GM12878 (cell line): ENCODE measurements at regions not wholly inside any gene's neighbourhood (a gene's known extent, or its start where the extent isn't known, plus 50 kb on each side); places are given as distances from the start of the nearest gene placed in this dataset.

ENCODE experiments used
- ATAC-seq: fragments of 200-7000 bp; cut with Tn5 transposase; 3 replicates; pipeline ENCODE4 v1.9.1; 2020; ENCODE audit warnings: mild to moderate bottlenecking, moderate library complexity
- BruUV-seq: library from RNA; stranded (reverse); fragments of 400-500 nt; replicated peaks from 2 replicates; lab custom pipeline; 2021; lab: Mats Ljungman, UMichigan
- CTCF ChIA-PET: fragments of 300-600 bp; sonication (Branson Sonifier 250); formaldehyde crosslinking; extraction: SDS; loops from one replicate; lab custom pipeline; 2021; ENCODE audit warnings: inconsistent platforms; lab: Yijun Ruan, JAX
- POLR2A ChIA-PET: fragments of 350-600 bp; formaldehyde crosslinking; extraction: SDS; loops from one replicate; lab custom pipeline; 2021; ENCODE audit warnings: inconsistent platforms; lab: Charles Lee
- RAD21 ChIA-PET: fragments of 300-600 bp; sonication (Branson Sonifier 250); formaldehyde crosslinking; loops from one replicate; lab custom pipeline; 2023; ENCODE audit warnings: antibody characterized with exemption; ENCODE audit not compliant: unreplicated experiment; lab: Charles Lee
- SMC1A ChIA-PET: fragments of 300-600 bp; sonication (Branson Sonifier 250); formaldehyde crosslinking; loops from one replicate; lab custom pipeline; 2023; ENCODE audit not compliant: unreplicated experiment, uncharacterized antibody; lab: Charles Lee
- DNase-seq: peaks from one replicate; pipeline ENCODE4 v3.0.0-alpha.2; 2011; ENCODE audit warnings: low read depth, low spot score
- FAIRE-seq: peaks from 3 replicates; lab custom pipeline; 2011; peaks lifted over from hg19 to GRCh38; lab: Jason Lieb, UNC
- H2AFZ ChIP-seq: 2 replicates; pipeline ENCODE4 v1.6.0; 2011; ENCODE audit warnings: low read depth, low read length, control low read depth; ENCODE audit not compliant: control insufficient read depth
- H3K27ac ChIP-seq: 2 replicates; pipeline ENCODE4 v1.5.1; 2011; ENCODE audit warnings: control low read depth; ENCODE audit not compliant: control insufficient read depth, insufficient read depth
- H3K27me3 ChIP-seq, 2 experiments: replicated peaks in 1 of 2; 2 replicates each; pipeline versions ENCODE4 v1.6.0 to v1.6.1; 2011; ENCODE audit warnings: low read length in 1 of 2; ENCODE audit not compliant: control insufficient read depth in 2 of 2, insufficient read depth in 2 of 2
- H3K36me3 ChIP-seq, 2 experiments: 2 replicates each; pipeline ENCODE4 v1.5.1; 2011; ENCODE audit warnings: low read length in 1 of 2; ENCODE audit not compliant: control insufficient read depth in 2 of 2, insufficient read depth in 2 of 2
- H3K4me1 ChIP-seq: 2 replicates; pipeline ENCODE4 v1.6.1; 2011; ENCODE audit warnings: mild to moderate bottlenecking, low read length, moderate library complexity, mixed read lengths; ENCODE audit not compliant: control insufficient read depth, insufficient read depth
- H3K4me2 ChIP-seq: 2 replicates; pipeline ENCODE4 v1.6.0; 2011; ENCODE audit warnings: control low read depth; ENCODE audit not compliant: control insufficient read depth, insufficient read depth
- H3K4me3 ChIP-seq: fragments of 200-600 bp; sonication (generic); 2 replicates; pipeline ENCODE4 v1.5.1; 2016
- H3K79me2 ChIP-seq: 2 replicates; pipeline ENCODE4 v1.6.0; 2011; ENCODE audit warnings: low read length; ENCODE audit not compliant: control insufficient read depth, insufficient read depth
- H3K9ac ChIP-seq: 2 replicates; pipeline ENCODE4 v1.8.0; 2011; ENCODE audit warnings: low read length, control low read depth, mixed read lengths; ENCODE audit not compliant: control insufficient read depth, insufficient read depth
- H3K9me3 ChIP-seq: replicated peaks from 3 replicates; pipeline ENCODE4 v1.5.1; 2011; ENCODE audit warnings: mild to moderate bottlenecking, low read length; ENCODE audit not compliant: control insufficient read depth, insufficient read depth
- H4K20me1 ChIP-seq: 2 replicates; pipeline ENCODE4 v1.6.0; 2011; ENCODE audit not compliant: control insufficient read depth, insufficient read depth
- EP300 ChIP-seq, 2 experiments: fragments of 150-350 bp in 1 of 2; IDR thresholded peaks; 2 replicates each; pipeline ENCODE4 v1.6.1; 2011 to 2012; ENCODE audit warnings: low read depth in 2 of 2, low read length in 2 of 2, borderline replicate concordance in 1 of 2, improper control_type of control experiment in 1 of 2, inconsistent platforms in 1 of 2; ENCODE audit not compliant: control insufficient read depth in 1 of 2
- HDAC6 ChIP-seq: fragments of 200-600 bp; sonication (generic); IDR thresholded peaks from one replicate; pipeline ENCODE4 v1.8.0; 2017; ENCODE audit warnings: antibody characterized with exemption; ENCODE audit not compliant: unreplicated experiment
- JUNB ChIP-seq: IDR thresholded peaks from 2 replicates; pipeline ENCODE4 v1.6.1; 2016; ENCODE audit warnings: antibody characterized with exemption, mild to moderate bottlenecking
- NR2F1 ChIP-seq: fragments of 450-650 bp; conservative IDR thresholded peaks from 2 replicates; pipeline ENCODE4 v1.6.1; 2017; ENCODE audit warnings: mild to moderate bottlenecking
- ZBTB11 ChIP-seq: fragments of 450-650 bp; formaldehyde crosslinking; IDR thresholded peaks from 2 replicates; pipeline ENCODE4 v1.5.0; 2022; ENCODE audit warnings: mild to moderate bottlenecking, missing genetic modification characterization
- ZNF217 ChIP-seq: fragments of 450-650 bp; IDR thresholded peaks from 2 replicates; pipeline ENCODE4 v1.6.1; 2017; ENCODE audit warnings: antibody characterized with exemption, mild to moderate bottlenecking
- WGBS: methylation state at CpG from one replicate; pipeline ENCODE4 v1.1.6; 2016; ENCODE audit warnings: low lambda C conversion rate; ENCODE audit not compliant: insufficient replicate concordance, insufficient coverage; ENCODE audit errors: missing lambda C conversion rate; 5-methylcytosine and 5-hydroxymethylcytosine counted together
- in situ Hi-C: fragments of 300-500 bp; cut with MboI; formaldehyde crosslinking; loops from 9 replicates; pipeline ENCODE4 v1.14.3; 2018; ENCODE audit warnings: mixed read lengths
- intact Hi-C: fragments of 100-400 bp; cut with micrococcal nuclease; formaldehyde crosslinking; loops from one replicate; pipeline ENCODE4 v1.14.2; 2022; ENCODE audit not compliant: unreplicated experiment

GRCh38 chr2:180374502-180375281 lies 367.6 kb upstream of the CWC22 start:
- no peaks in the 10 kb centered on the region for H3K27me3 ChIP-seq
- H2AFZ ChIP-seq = no peak overlapping the region
- H4K20me1 ChIP-seq = no peaks in the 10 kb centered on the region
- H3K4me3 ChIP-seq = no peak overlapping the region
- CTCF ChIA-PET = interaction anchor here (1.0 kb wide), 2 partner anchors 13 to 37 kb away, joined by 3 read pairs; no protein-coding TSS in a partner anchor
- DNase-seq = no peak
- no peak overlapping the region for H3K9ac ChIP-seq
- H3K79me2 ChIP-seq = no peaks in the 10 kb centered on the region
- no TSS peak for BruUV-seq
- peak; percentile 52; the same call in 2 of the 3 replicates for ATAC-seq
- RAD21 ChIA-PET = no interaction called here
- H3K9me3 ChIP-seq = no peaks in the 10 kb centered on the region
- no peak overlapping the region for H3K4me2 ChIP-seq
- intact Hi-C loops = no loop called here
- POLR2A ChIA-PET = interaction anchor here (0.8 kb wide), 1 partner anchor 72 kb away, joined by 3 read pairs; no protein-coding TSS in a partner anchor
- FAIRE-seq = no peak
- no peak overlapping the region for H3K27ac ChIP-seq
- no peaks in the 10 kb centered on the region for H3K36me3 ChIP-seq
- no peaks in the 10 kb centered on the region for H3K4me1 ChIP-seq
- TF ChIP-seq JUNB = no peak
- TF ChIP-seq ZNF217 = no peak
- no peak for TF ChIP-seq ZBTB11 (CRISPR knock-in tag)
- no peak for TF ChIP-seq EP300 (IDR thresholded peaks at IDR 0.05; ENCODE audit: borderline replicate concordance in 1 of 2, control insufficient read depth in 1 of 2, low read depth in 2 of 2, low read length in 2 of 2)
- no peak for TF ChIP-seq NR2F1
- no peak for TF ChIP-seq HDAC6
- SMC1A ChIA-PET = interaction anchor here (1.2 to 1.8 kb wide), 2 partner anchors 10 to 15 kb away, joined by 3 to 10 read pairs; no protein-coding TSS in a partner anchor
- in situ Hi-C loops = no loop called here
- 53% methylated on average over 3 of the region's 3 CpGs for WGBS
